DMS53 treated with DMSO at 0.1 percent for 48 hours (cell line): ENCODE measurements at regions not wholly inside any gene's neighbourhood (a gene's known extent, or its start where the extent isn't known, plus 50 kb on each side); places are given as distances from the start of the nearest gene placed in this dataset.

Experiments used
- DNase-seq: peaks from one replicate; lab custom pipeline; 2025; ENCODE audit not compliant: unreplicated experiment; lab: John Stamatoyannopoulos, UW

DNA sequence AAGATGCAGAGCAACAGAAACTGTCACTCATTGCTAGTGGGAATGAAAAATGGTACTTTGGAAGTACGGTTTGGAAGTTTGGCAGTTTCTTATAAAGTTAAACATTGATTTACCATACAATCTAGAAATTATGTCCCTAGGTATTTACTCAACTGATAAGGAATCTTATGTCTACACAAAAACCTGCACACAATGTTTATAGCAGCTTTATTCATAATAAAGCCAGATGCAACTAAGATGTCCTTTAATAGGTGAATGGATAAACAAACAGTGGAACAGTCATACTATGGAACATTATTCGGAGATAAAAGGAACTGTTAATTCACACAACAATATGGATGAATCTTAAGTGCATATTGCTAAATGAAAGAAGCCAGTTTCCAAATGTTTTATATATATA, 96.2 kb upstream of the SIRPA start:
- no peak for DNase-seq

GRCh38 chr20:1793821-1794220, 101.4 kb upstream of the SIRPA start:
- DNase-seq = no peak

GRCh38 chr20:1792274-1792673, 102.9 kb upstream of the SIRPA start:
- DNase-seq = no peak

GRCh38 chr20:1790386-1790785, 104.8 kb upstream of the SIRPA start:
- no peak for DNase-seq

DNA sequence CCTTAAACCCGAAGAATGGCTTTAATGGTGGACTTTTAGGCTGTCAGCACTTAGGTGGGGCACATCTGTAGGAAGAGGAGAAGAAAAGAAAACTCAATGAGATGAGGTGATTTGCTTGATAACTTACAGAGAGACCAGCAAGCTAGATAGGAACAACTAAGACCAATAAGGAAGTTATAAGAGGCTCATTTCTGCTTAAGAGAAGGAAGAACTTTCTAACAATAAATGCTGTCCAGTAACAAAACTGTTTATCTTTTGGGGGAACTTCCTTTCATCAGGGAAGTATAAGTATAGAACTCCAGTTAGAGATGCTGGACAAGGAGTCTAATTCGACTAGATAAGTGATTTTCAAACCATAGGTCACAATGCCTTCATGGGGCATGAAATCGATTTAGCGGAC, 107.2 kb upstream of the SIRPA start:
- no peak for DNase-seq

- no peak for DNase-seq
These were observed 108.7 kb upstream of the SIRPA start for GRCh38 chr20:1786486-1786885.

GRCh38 chr20:1784586-1784985, 110.6 kb upstream of the SIRPA start:
- no peak for DNase-seq

- no peak for DNase-seq
These were observed 112.0 kb upstream of the SIRPA start for GRCh38 chr20:1783245-1783644.

DNA sequence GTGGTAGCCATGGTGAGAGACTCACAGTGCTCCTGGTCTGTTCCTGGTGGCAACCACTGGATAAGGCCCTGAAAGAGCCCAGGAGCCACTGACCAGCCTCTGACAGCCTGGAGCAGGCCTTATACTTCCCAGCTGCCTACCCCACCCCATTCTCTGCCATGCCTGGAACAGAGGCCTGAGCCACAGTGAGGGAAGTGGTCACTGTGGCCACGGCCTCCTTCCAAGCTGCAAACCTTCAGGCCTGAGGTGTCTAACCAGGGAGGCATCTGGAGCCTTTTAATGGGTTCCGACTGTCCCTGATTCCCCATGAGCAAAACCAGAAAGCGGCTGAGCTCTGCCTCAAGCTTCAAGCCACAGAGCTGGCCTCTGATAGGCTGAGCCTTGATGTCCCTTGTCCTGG, 113.0 kb upstream of the SIRPA start:
- DNase-seq = no peak

- DNase-seq = no peak
These were observed 115.6 kb upstream of the SIRPA start for GRCh38 chr20:1779567-1779966.

DNA sequence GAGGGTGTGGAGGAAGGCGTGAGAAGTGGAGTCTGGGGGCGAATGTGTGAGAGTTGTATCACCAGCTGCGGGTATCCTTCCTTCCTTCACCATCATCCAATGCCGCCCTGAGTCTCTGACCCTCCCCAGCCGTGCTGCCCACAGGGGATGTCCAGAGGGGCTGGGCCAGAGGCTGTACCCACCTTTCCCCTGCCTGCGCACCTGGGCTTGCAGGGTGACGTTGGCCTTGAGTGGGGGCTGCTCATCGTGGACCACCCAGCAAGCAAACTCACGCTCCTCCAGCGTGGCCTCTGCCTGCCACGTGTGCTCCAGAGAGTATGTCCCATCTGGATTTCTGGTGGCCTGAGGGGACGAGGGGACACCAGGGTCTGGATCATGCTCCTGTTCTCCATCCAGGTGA, 116.9 kb upstream of the SIRPA start:
- DNase-seq = no peak

- DNase-seq = no peak
These were observed 117.8 kb upstream of the SIRPA start for GRCh38 chr20:1777476-1777820.

DNA sequence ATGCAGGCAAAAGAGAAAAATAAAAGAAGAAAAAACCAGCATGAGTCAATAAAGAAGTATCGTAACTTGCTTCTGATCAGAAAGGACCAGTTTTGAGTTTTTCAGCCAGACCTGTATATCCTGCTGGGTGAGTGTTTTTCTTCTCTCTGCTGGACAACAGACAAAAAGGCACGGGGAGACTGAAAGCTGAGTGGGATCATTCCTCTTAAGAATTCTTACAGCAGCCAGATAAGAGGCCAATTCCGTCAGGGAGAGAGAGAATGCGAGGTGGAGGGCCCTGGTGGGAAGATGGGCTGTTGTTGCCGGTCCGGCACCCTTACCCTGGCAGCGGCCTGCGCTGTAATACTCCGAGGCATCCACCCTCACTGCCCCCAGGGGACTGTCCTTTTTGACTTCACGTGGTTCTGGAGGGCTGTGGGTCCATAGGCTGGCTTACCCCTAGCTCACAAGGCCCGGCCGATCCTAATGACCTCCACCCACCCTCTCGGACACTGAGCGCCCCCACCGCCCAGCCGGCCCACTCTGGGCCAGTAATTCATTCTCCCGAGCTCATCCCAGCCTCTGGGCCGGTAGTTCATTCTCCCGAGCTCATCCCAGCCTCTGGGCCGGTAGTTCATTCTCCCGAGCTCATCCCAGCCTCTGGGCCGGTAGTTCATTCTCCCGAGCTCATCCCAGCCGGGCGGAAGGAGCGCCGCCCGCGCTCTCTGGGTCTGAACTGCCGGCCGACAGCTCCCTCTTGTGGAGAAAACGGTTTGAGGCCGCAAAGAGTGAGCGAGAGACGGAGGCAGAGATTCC, 118.3 kb upstream of the SIRPA start:
- DNase-seq = no peak

DNA sequence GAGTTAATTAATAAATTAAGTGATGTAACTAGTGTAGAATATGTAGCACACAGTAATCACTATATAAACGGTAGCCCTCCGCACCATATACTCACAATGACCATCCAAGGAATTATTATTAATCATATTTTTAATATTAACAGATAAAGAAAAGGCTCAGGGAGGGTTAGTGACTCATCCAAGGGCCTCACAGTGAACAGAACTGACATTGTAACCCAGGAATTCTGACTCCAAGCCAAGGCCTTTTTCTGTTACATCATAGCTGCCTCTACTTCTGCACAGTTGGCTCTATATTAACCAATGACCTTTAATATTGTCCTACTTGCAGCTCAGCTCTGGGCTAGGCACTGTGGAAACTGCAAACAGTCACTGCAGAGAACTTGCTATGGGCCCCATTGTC, 117.5 kb upstream of the SIRPG start:
- no peak for DNase-seq

DNA sequence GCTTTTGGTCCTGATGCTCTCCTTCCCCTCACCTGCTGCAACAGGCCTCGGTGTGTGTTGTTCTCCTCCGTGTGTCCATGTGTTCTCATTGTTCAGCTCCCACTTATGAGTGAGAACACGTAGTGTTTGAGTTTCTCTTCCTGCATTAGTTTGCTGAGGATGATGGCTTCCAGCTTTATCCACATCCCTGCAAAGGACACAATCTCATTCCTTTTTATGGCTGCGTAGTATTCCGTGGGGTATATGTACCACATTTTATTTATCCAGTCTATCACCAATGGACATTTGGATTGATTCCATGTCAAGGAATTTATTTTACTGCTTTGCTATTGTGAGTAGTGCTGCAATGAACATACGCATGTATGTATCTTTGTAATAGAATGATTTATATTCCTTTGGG, 116.9 kb upstream of the SIRPG start:
- DNase-seq = no peak

GRCh38 chr20:1773816-1774215, 116.2 kb upstream of the SIRPG start:
- DNase-seq = no peak

- no peak for DNase-seq
These were observed 111.9 kb upstream of the SIRPG start for GRCh38 chr20:1769491-1769890.

DNA sequence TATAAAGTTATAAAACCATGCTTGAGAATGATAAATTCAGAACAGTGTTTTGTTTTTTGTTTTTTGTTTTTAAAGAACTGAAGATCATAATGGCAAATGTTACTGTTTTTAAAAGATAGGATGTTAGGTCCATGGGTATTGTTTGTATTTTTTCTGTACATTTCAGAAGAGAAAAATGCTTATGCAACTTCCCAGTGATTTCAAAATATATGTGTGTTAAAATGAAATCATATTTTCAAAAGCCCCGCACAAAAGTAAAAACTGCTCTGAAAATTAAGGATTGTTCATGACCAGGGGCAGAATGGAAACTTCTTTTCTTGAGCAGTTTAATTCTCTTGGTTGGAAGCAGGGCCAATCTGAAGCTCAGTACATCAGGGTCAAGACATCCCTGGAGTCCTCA, 109.2 kb upstream of the SIRPG start:
- DNase-seq = no peak

GRCh38 chr20:1764136-1765033, 106.8 kb upstream of the SIRPG start:
- DNase-seq = peak; percentile 14

DNA sequence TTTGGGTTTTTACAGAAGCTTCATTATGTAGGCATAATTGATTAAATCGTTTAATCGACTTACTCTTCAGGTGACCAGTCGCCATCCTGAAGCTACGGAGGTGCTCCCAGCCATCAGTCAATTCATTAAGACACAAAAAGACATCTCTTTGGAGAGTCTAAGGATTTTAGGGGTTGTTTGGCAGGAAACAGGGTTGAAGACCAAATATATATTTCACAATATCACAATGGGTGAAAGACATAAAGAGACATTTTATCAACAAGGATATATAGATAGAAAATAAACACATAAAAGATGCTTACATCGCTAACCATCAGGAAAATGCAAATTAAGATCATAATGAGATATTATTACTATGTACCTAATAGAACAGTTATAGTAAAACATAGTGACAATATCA, 104.0 kb upstream of the SIRPG start:
- no peak for DNase-seq

- DNase-seq = no peak
These were observed 103.5 kb upstream of the SIRPG start for GRCh38 chr20:1761116-1761515.

DNA sequence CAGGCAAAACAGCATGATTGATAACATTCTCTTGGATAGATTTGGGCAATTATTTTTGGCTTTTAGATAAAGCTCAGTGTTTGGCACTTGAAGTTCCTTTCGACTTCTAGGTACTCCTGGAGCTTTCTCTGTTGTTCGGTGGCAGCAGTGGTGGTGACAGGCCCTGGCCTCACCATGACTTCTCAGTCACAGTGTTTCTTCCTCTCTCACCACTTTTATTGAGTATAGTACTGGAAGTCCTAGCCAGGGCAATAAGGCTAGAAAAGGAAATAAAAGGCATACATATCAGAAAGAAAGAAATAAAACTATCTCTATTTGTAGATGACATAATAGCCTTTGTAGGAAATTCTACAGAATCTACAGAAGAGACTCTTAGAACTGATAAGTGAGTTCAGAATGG, 101.2 kb upstream of the SIRPG start:
- DNase-seq = no peak
